ENCODE measurements at regions not wholly inside any gene's neighbourhood (a gene's known extent, or its start where the extent isn't known, plus 50 kb on each side); places are given as distances from the start of the nearest gene placed in this dataset.

- H3K4me1 ChIP-seq, result no peaks in the 10 kb centered on the region
- DNase-seq, result no peak
- no peaks in the 10 kb centered on the region for H3K36me3 ChIP-seq (ENCODE audit: low read depth, missing control alignments)
- no peaks in the 10 kb centered on the region for H3K27me3 ChIP-seq
- H3K4me3 ChIP-seq, result no peak overlapping the region
- no peak for TF ChIP-seq POLR2A (IDR thresholded peaks at IDR 0.05)
- no peak for TF ChIP-seq CTCF (IDR thresholded peaks at IDR 0.05)
- no peak overlapping the region for H3K27ac ChIP-seq
- no peaks in the 10 kb centered on the region for H3K9me3 ChIP-seq
- intact Hi-C loops (cut with DNase I; ENCODE audit: low total_unique reads), result no loop called here
Observed at GRCh38 chr5:102036927-102037326, 259.2 kb downstream of the SLCO4C1 start.

GRCh38 chr5:102031711-102032110, 264.4 kb downstream of the SLCO4C1 start:
- TF ChIP-seq POLR2A (IDR thresholded peaks at IDR 0.05), result no peak
- no peak for TF ChIP-seq CTCF (IDR thresholded peaks at IDR 0.05)
- H3K4me3 ChIP-seq, result no peak overlapping the region
- intact Hi-C loops (cut with DNase I; ENCODE audit: low total_unique reads), result no loop called here
- no peaks in the 10 kb centered on the region for H3K27me3 ChIP-seq
- no peaks in the 10 kb centered on the region for H3K36me3 ChIP-seq (ENCODE audit: low read depth, missing control alignments)
- H3K4me1 ChIP-seq, result no peaks in the 10 kb centered on the region
- no peak overlapping the region for H3K27ac ChIP-seq
- no peaks in the 10 kb centered on the region for H3K9me3 ChIP-seq
- no peak for DNase-seq
- 81 to 85% methylated on average over 2 of the region's 2 CpGs for WGBS, 2 donors

GRCh38 chr5:102018690-102019089, 277.4 kb downstream of the SLCO4C1 start:
- WGBS, 2 donors, result 87 to 88% methylated on average over 5 to 8 of the region's 8 CpGs
- no peaks in the 10 kb centered on the region for H3K27me3 ChIP-seq

GRCh38 chr5:102018279-102018678, 277.8 kb downstream of the SLCO4C1 start:
- H3K27me3 ChIP-seq, result no peaks in the 10 kb centered on the region
- intact Hi-C loops (cut with DNase I; ENCODE audit: low total_unique reads), result no loop called here
- no peak overlapping the region for H3K27ac ChIP-seq
- H3K4me1 ChIP-seq, result no peaks in the 10 kb centered on the region
- 69 to 81% methylated on average over 6 to 7 of the region's 7 CpGs for WGBS, 2 donors
- no peaks in the 10 kb centered on the region for H3K9me3 ChIP-seq
- no peaks in the 10 kb centered on the region for H3K36me3 ChIP-seq (ENCODE audit: low read depth, missing control alignments)
- no peak for TF ChIP-seq CTCF (IDR thresholded peaks at IDR 0.05)
- TF ChIP-seq POLR2A (IDR thresholded peaks at IDR 0.05), result no peak
- no peak overlapping the region for H3K4me3 ChIP-seq
- DNase-seq, result no peak

More at GRCh38 chr5:102018690-102019089, 277.4 kb downstream of the SLCO4C1 start:
- Histone ChIP-seq H3K4me1 (no peaks in the 10 kb centered on the region), H3K9me3 (no peaks in the 10 kb centered on the region), H3K4me3 (no peak overlapping the region), H3K36me3 (ENCODE audit: low read depth, missing control alignments) (no peaks in the 10 kb centered on the region), H3K27ac (no peak overlapping the region)
- intact Hi-C loops (cut with DNase I; ENCODE audit: low total_unique reads), result no loop called here
- no peak for TF ChIP-seq POLR2A (IDR thresholded peaks at IDR 0.05)
- TF ChIP-seq CTCF (IDR thresholded peaks at IDR 0.05), result no peak
- DNase-seq, result no peak

- Histone ChIP-seq H3K27me3 (no peaks in the 10 kb centered on the region), H3K27ac (no peak overlapping the region), H3K4me3 (no peak overlapping the region), H3K4me1 (no peaks in the 10 kb centered on the region), H3K36me3 (ENCODE audit: low read depth, missing control alignments) (no peaks in the 10 kb centered on the region), H3K9me3 (no peaks in the 10 kb centered on the region)
- TF ChIP-seq CTCF (IDR thresholded peaks at IDR 0.05) (no peak), POLR2A (IDR thresholded peaks at IDR 0.05) (no peak)
- DNase-seq, result no peak
- intact Hi-C loops (cut with DNase I; ENCODE audit: low total_unique reads), result no loop called here
- WGBS, 2 donors, result 75 to 91% methylated on average over 1 of the region's 1 CpG
Observed at GRCh38 chr5:102014371-102014770, 281.7 kb downstream of the SLCO4C1 start.

All from testis (tissue), 2 donors.